Calu3 (cell line): ENCODE measurements at regions not wholly inside any gene's neighbourhood (a gene's known extent, or its start where the extent isn't known, plus 50 kb on each side); places are given as distances from the start of the nearest gene placed in this dataset.

Experiments
- BruUV-seq: library from RNA; stranded (reverse); fragments of 400-500 nt; replicated peaks from 2 replicates; lab custom pipeline; 2021; lab: Mats Ljungman, UMichigan
- CTCF ChIA-PET: fragments of 300-600 bp; sonication (Branson Sonifier 250); formaldehyde crosslinking; loops from one replicate; lab custom pipeline; 2022; ENCODE audit warnings: antibody characterized with exemption; lab: Charles Lee
- DNase-seq: peaks from one replicate; pipeline ENCODE4 v3.0.0; 2022
- H3K27ac Mint-ChIP-seq: one replicate; pipeline ENCODE4 v1.8.0; 2022; ENCODE audit warnings: mixed read lengths; ENCODE audit not compliant: unreplicated experiment
- H3K27me3 Mint-ChIP-seq: one replicate; pipeline ENCODE4 v1.8.0; 2022; ENCODE audit warnings: mixed read lengths; ENCODE audit not compliant: unreplicated experiment
- H3K36me3 Mint-ChIP-seq: one replicate; pipeline ENCODE4 v1.8.0; 2022; ENCODE audit warnings: mild to moderate bottlenecking, moderate library complexity, mixed read lengths; ENCODE audit not compliant: insufficient read depth, unreplicated experiment
- H3K4me1 Mint-ChIP-seq: one replicate; pipeline ENCODE4 v1.8.0; 2022; ENCODE audit warnings: mild to moderate bottlenecking, low read depth, mixed read lengths; ENCODE audit not compliant: unreplicated experiment
- H3K4me3 Mint-ChIP-seq: one replicate; pipeline ENCODE4 v1.8.0; 2022; ENCODE audit warnings: mild to moderate bottlenecking, low read depth, moderate library complexity, mixed read lengths; ENCODE audit not compliant: unreplicated experiment
- H3K9me3 Mint-ChIP-seq: one replicate; pipeline ENCODE4 v1.8.0; 2022; ENCODE audit warnings: low read depth, mixed read lengths; ENCODE audit not compliant: unreplicated experiment
- CTCF ChIP-seq: fragments of 200-600 bp; IDR thresholded peaks from one replicate; pipeline ENCODE4 v1.8.0; 2022; ENCODE audit warnings: antibody characterized with exemption; ENCODE audit not compliant: unreplicated experiment
- intact Hi-C: fragments of 100-400 bp; cut with micrococcal nuclease; formaldehyde crosslinking; loops from one replicate; pipeline ENCODE4 v1.10.0; 2022; ENCODE audit not compliant: unreplicated experiment

- CTCF ChIA-PET: no interaction called here
- Mint-ChIP-seq H3K4me1 (no peaks in the 10 kb centered on the region), H3K27ac (no peak overlapping the region), H3K4me3 (no peak overlapping the region), H3K36me3 (no peaks in the 10 kb centered on the region), H3K9me3 (peaks cover 14% of the 10 kb centered on the region), H3K27me3 (no peaks in the 10 kb centered on the region)
- no TSS peak for BruUV-seq
- DNase-seq: no peak
- intact Hi-C loops: no loop called here
- no peak for TF ChIP-seq CTCF
Measured at GRCh38 chr5:2460098-2460497, 291.4 kb downstream of the IRX2 start.

GRCh38 chr5:2459251-2459650, 292.2 kb downstream of the IRX2 start:
- TF ChIP-seq CTCF: no peak
- Mint-ChIP-seq H3K27ac (no peak overlapping the region), H3K9me3 (peaks cover 14% of the 10 kb centered on the region), H3K36me3 (no peaks in the 10 kb centered on the region), H3K4me3 (no peak overlapping the region), H3K4me1 (no peaks in the 10 kb centered on the region), H3K27me3 (no peaks in the 10 kb centered on the region)
- BruUV-seq: no TSS peak
- no peak for DNase-seq
- intact Hi-C loops: no loop called here
- CTCF ChIA-PET: no interaction called here

- Mint-ChIP-seq H3K9me3 (peaks cover 2% of the 10 kb centered on the region), H3K27me3 (no peaks in the 10 kb centered on the region), H3K4me3 (no peak overlapping the region), H3K27ac (no peak overlapping the region), H3K4me1 (no peaks in the 10 kb centered on the region), H3K36me3 (no peaks in the 10 kb centered on the region)
- DNase-seq: no peak
- BruUV-seq: no TSS peak
- CTCF ChIA-PET: no interaction called here
- no peak for TF ChIP-seq CTCF
- intact Hi-C loops: no loop called here
Measured at GRCh38 chr5:2455878-2456277, 295.6 kb downstream of the IRX2 start.

GRCh38 chr5:2454876-2455275, 296.6 kb downstream of the IRX2 start:
- CTCF ChIA-PET: no interaction called here
- no peaks in the 10 kb centered on the region for H3K4me1 Mint-ChIP-seq
- H3K27ac Mint-ChIP-seq: no peak overlapping the region
- H3K4me3 Mint-ChIP-seq: no peak overlapping the region
- intact Hi-C loops: no loop called here
- no peak for DNase-seq
- H3K27me3 Mint-ChIP-seq: no peaks in the 10 kb centered on the region
- TF ChIP-seq CTCF: no peak
- H3K9me3 Mint-ChIP-seq: peaks cover 2% of the 10 kb centered on the region
- H3K36me3 Mint-ChIP-seq: no peaks in the 10 kb centered on the region
- BruUV-seq: no TSS peak
